Neural progenitor cell (in vitro differentiated cells): ENCODE measurements at regions not wholly inside any gene's neighbourhood (a gene's known extent, or its start where the extent isn't known, plus 50 kb on each side); places are given as distances from the start of the nearest gene placed in this dataset.

ENCODE experiments used
- DNase-seq: peaks from one replicate; pipeline ENCODE4 v3.0.0-alpha.2; 2016; ENCODE audit warnings: low spot score
- H2AFZ ChIP-seq: fragments of 200-600 bp; sonication (generic); replicated peaks from 2 replicates; pipeline ENCODE4 v1.6.1; 2016; ENCODE audit warnings: antibody characterized with exemption
- H3F3A ChIP-seq: fragments of 200-600 bp; sonication (generic); 2 replicates; pipeline ENCODE4 v1.6.1; 2016; ENCODE audit warnings: antibody characterized with exemption, low read depth
- H3K27ac ChIP-seq: fragments of 200-600 bp; sonication (generic); 2 replicates; pipeline ENCODE4 v1.5.1; 2016; ENCODE audit warnings: mild to moderate bottlenecking
- H3K27me3 ChIP-seq: fragments of 200-600 bp; sonication (generic); 2 replicates; pipeline ENCODE4 v1.6.1; 2016; ENCODE audit warnings: mild to moderate bottlenecking, moderate library complexity
- H3K36me3 ChIP-seq: fragments of 200-600 bp; sonication (generic); 2 replicates; pipeline ENCODE4 v1.5.1; 2016
- H3K4me1 ChIP-seq: fragments of 200-600 bp; sonication (generic); 2 replicates; pipeline ENCODE4 v1.6.1; 2016; ENCODE audit warnings: mixed run types
- H3K4me2 ChIP-seq: fragments of 200-600 bp; sonication (generic); 2 replicates; pipeline ENCODE4 v1.6.1; 2016
- H3K4me3 ChIP-seq: fragments of 200-600 bp; sonication (generic); 2 replicates; pipeline ENCODE4 v1.5.1; 2016
- H3K79me2 ChIP-seq: fragments of 200-600 bp; sonication (generic); 2 replicates; pipeline ENCODE4 v1.6.1; 2016; ENCODE audit warnings: low read depth
- H3K9ac ChIP-seq: fragments of 200-600 bp; sonication (generic); 2 replicates; pipeline ENCODE4 v1.6.1; 2016
- H3K9me3 ChIP-seq: fragments of 200-600 bp; sonication (generic); 2 replicates; pipeline ENCODE4 v1.5.1; 2016; ENCODE audit warnings: low read depth
- H4K20me1 ChIP-seq: fragments of 200-600 bp; sonication (generic); 2 replicates; pipeline ENCODE4 v1.6.1; 2016; ENCODE audit warnings: low read depth
- H3K27ac Mint-ChIP-seq: 3 replicates; pipeline ENCODE4 v1.8.0; 2021; ENCODE audit warnings: mixed read lengths
- H3K27me3 Mint-ChIP-seq: 2 replicates; pipeline ENCODE4 v1.8.0; 2022; ENCODE audit warnings: low read depth, mild to moderate bottlenecking, inconsistent platforms, moderate library complexity, mixed read lengths; ENCODE audit not compliant: insufficient read depth
- H3K36me3 Mint-ChIP-seq: 3 replicates; pipeline ENCODE4 v1.8.0; 2021; ENCODE audit warnings: mixed read lengths
- H3K4me1 Mint-ChIP-seq: 3 replicates; pipeline ENCODE4 v1.8.0; 2021; ENCODE audit warnings: mixed read lengths
- H3K4me3 Mint-ChIP-seq: 3 replicates; pipeline ENCODE4 v1.8.0; 2021; ENCODE audit warnings: mild to moderate bottlenecking, moderate library complexity, mixed read lengths
- H3K9me3 Mint-ChIP-seq: 3 replicates; pipeline ENCODE4 v1.8.0; 2020; ENCODE audit warnings: mixed read lengths
- CTCF ChIP-seq: fragments of 200-600 bp; sonication (generic); IDR thresholded peaks from 2 replicates; pipeline ENCODE4 v1.5.1; 2017; ENCODE audit warnings: antibody characterized with exemption, mild to moderate bottlenecking
- EZH2 ChIP-seq: fragments of 200-600 bp; sonication (generic); IDR thresholded peaks from 2 replicates; pipeline ENCODE4 v1.6.1; 2017; ENCODE audit warnings: antibody characterized with exemption, mild to moderate bottlenecking, moderate library complexity
- EZH2phosphoT487 ChIP-seq: fragments of 200-600 bp; sonication (generic); IDR thresholded peaks from 2 replicates; pipeline ENCODE4 v1.6.1; 2017; ENCODE audit warnings: antibody characterized with exemption

GRCh38 chr5:89342106-89342876 is 459.3 kb upstream of the MEF2C start:
- Histone ChIP-seq H2AFZ (no peak overlapping the region), H3K27me3 (no peaks in the 10 kb centered on the region), H3K4me2 (no peak overlapping the region), H3K27ac (no peak overlapping the region), H3K4me1 (no peaks in the 10 kb centered on the region), H3K9me3 (no peaks in the 10 kb centered on the region), H3K79me2 (no peaks in the 10 kb centered on the region), H4K20me1 (no peaks in the 10 kb centered on the region), H3K36me3 (no peaks in the 10 kb centered on the region), H3K4me3 (no peak overlapping the region), H3K9ac (no peak overlapping the region), H3F3A (no peaks in the 10 kb centered on the region)
- Mint-ChIP-seq H3K4me3 (no peak overlapping the region), H3K27ac (no peak overlapping the region), H3K9me3 (no peaks in the 10 kb centered on the region), H3K36me3 (no peaks in the 10 kb centered on the region), H3K27me3 (no peaks in the 10 kb centered on the region), H3K4me1 (no peaks in the 10 kb centered on the region)
- TF ChIP-seq CTCF (no peak), EZH2phosphoT487 (no peak), EZH2 (no peak)
- DNase-seq, result no peak

GRCh38 chr5:89338935-89339334 is 456.0 kb upstream of the MEF2C start:
- TF ChIP-seq CTCF, result no peak
- no peak for TF ChIP-seq EZH2
- TF ChIP-seq EZH2phosphoT487, result no peak
- Histone ChIP-seq H3K9ac (no peak overlapping the region), H3K9me3 (no peaks in the 10 kb centered on the region), H3K4me2 (no peak overlapping the region), H3K4me1 (no peaks in the 10 kb centered on the region), H3K27me3 (no peaks in the 10 kb centered on the region), H3K4me3 (no peak overlapping the region), H3K36me3 (no peaks in the 10 kb centered on the region), H4K20me1 (no peaks in the 10 kb centered on the region), H2AFZ (no peak overlapping the region), H3K79me2 (no peaks in the 10 kb centered on the region), H3K27ac (no peak overlapping the region), H3F3A (no peaks in the 10 kb centered on the region)
- no peak overlapping the region for H3K4me3 Mint-ChIP-seq
- no peaks in the 10 kb centered on the region for H3K9me3 Mint-ChIP-seq
- H3K36me3 Mint-ChIP-seq, result no peaks in the 10 kb centered on the region
- DNase-seq, result no peak
- H3K4me1 Mint-ChIP-seq, result no peaks in the 10 kb centered on the region
- H3K27me3 Mint-ChIP-seq, result no peaks in the 10 kb centered on the region
- no peak overlapping the region for H3K27ac Mint-ChIP-seq

- Histone ChIP-seq H4K20me1 (no peaks in the 10 kb centered on the region), H3K4me1 (no peaks in the 10 kb centered on the region), H3K79me2 (no peaks in the 10 kb centered on the region), H3K27ac (no peak overlapping the region), H3F3A (no peaks in the 10 kb centered on the region), H3K27me3 (no peaks in the 10 kb centered on the region), H3K4me2 (no peak overlapping the region), H3K9ac (no peak overlapping the region), H3K9me3 (no peaks in the 10 kb centered on the region), H3K4me3 (no peak overlapping the region), H3K36me3 (no peaks in the 10 kb centered on the region), H2AFZ (no peak overlapping the region)
- no peak for TF ChIP-seq EZH2
- no peak for TF ChIP-seq CTCF
- TF ChIP-seq EZH2phosphoT487, result no peak
- no peaks in the 10 kb centered on the region for H3K36me3 Mint-ChIP-seq
- H3K4me3 Mint-ChIP-seq, result no peak overlapping the region
- H3K27ac Mint-ChIP-seq, result no peak overlapping the region
- DNase-seq, result no peak
- H3K4me1 Mint-ChIP-seq, result no peaks in the 10 kb centered on the region
- H3K9me3 Mint-ChIP-seq, result no peaks in the 10 kb centered on the region
- H3K27me3 Mint-ChIP-seq, result no peaks in the 10 kb centered on the region
These were observed 453.1 kb upstream of the MEF2C start for GRCh38 chr5:89336111-89336510.
